ENCODE measurements at regions not wholly inside any gene's neighbourhood (a gene's known extent, or its start where the extent isn't known, plus 50 kb on each side); places are given as distances from the start of the nearest gene placed in this dataset.
"Not testable (repeated sequence)": the region's sequence is repeated elsewhere in the genome, so short reads cannot be mapped to it uniquely, and the experiment has no call there.

DNA sequence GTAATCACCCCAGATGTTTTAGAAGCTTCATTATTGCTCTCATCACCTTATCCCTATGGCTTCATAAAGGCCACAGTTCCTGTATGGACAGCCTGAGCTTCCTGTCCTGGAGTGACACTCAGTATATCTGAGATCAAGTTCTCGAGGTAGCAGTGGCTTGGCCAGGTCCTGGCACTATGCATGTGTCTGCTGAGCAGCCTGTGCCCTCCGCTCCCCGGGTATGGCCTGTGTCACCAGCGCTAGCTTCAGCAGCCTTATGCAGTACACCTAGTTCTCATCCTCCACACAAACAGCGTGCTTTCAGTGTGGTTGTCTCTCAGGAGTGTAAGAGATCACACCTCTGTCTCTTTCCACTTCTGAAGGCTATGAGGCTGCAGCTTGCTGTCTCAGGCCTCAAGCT lies 514.7 kb downstream of the DIRAS2 start:
- no peak for DNase-seq

DNA sequence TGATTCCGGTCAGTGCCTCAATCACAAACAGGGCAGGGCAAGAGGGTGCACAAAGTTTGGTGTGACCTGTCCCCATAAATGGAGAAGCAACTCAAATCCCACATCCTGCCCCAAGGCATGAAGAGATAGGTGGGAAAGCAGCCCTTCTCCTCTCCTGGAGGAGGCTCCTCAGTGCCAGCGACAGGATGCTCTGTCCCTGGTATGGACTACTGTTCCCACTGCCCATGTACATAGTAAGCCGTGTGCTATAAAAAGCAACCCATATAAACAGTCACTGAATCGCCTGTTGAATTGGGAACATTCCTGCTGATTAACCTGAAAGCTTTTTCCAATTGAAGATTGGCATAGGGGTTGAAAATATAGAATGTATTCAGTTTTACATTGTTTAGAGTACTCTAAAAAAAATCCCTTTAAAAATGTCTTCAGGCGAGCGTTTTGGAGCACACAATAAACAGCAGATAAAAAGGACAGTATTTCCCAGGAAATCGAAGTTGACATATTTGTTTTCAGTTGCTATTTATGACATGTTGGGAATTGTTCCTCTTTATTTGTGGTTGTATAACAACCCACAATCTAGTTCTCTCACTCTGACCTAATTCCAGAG lies 513.9 kb downstream of the DIRAS2 start:
- no peak for DNase-seq

DNA sequence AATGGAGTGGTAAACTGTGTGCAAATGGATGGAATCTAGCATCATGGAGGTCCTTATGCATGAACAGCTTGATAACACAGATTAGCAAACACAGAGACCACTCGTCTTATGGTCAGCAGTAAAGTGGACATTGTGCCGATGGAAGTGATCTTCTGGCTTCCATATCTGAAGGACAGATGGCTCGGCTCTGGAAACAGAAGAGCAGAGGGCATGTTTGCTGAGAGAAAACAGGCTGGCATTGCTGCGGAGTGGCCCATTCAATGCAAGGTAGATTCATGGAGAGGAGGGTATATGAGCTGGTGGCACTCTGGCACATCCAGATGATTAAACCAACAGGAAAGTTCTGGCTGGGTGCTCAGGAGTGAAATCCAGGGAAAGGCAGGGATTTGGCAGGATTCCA lies 513.2 kb downstream of the DIRAS2 start:
- DNase-seq, result no peak

DNA sequence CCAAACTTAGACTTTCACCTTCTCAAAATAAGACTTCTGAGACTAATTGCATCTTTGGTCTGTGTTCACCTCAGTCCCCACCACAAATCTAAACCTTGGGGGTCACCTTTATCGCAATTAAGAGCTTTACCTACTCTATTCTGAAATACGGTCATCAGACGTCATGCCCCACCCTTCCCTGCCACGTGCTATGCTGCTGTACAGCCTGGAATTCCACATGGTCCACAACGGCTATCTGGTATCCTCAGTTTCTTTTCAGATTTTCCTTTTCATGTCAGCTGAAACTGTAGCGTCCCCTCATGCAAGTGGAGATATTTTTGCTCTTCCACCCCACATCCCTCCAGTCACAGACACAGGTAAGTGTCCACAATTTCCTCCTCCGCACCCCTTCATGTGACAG lies 511.1 kb downstream of the DIRAS2 start:
- DNase-seq, result no peak

DNA sequence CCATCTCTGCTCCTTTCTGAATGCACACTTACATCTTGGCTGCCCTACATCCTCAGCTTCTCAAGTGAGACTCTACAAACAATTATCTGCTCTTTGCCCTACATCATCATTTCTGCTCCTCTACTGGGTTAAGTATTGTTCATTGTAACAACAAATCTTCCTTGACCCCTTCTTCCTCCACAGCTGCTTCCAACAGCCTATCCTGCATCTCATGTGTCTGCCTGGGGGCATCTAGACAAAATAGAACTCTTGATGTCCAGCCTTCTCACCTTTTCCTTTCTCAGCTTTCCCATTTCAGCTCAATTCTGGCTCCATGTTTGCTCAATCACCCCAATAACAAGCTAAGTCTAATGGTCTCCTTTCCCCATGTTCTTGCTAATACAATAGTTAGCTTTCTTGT lies 509.8 kb downstream of the DIRAS2 start:
- no peak for DNase-seq

- no peak for DNase-seq
Measured at GRCh38 chr9:90137801-90138200, 504.8 kb downstream of the DIRAS2 start.

DNA sequence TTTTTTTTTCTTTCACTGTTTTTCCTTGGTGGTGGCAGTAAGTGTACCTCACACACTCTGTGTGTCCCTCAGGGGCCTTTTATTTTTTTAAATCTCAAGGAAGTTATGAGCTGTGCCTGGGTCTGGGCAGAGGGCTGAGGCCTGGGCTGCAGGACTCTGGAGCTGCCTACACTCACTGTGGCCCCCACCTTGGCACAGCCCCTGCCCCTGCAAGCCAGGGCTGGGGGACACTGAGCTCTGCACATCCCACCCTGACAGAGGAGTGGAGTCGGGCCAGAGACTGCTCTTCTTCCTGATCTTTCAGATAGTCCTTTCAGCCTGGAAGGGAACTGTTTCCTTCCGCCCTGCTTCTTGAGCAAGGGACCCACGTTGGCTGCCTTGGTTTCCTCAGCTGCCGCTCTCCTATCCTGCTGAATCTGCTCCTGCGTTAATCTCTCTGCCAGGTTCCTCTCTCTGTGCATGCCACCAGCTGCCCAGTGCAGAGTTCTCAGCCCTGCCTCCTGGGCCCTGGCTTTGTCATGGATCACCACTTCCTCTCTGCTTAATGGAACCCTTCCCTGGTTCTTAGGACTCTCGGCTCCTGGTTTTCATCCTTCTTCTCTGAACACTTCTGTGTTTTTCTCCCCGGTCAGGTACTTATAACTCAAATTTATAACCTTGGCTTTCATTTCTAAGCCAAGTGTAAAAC lies 502.3 kb downstream of the DIRAS2 start:
- no peak for DNase-seq

GRCh38 chr9:90141723-90142122 lies 500.9 kb downstream of the DIRAS2 start:
- peak; percentile 25 for DNase-seq

DNA sequence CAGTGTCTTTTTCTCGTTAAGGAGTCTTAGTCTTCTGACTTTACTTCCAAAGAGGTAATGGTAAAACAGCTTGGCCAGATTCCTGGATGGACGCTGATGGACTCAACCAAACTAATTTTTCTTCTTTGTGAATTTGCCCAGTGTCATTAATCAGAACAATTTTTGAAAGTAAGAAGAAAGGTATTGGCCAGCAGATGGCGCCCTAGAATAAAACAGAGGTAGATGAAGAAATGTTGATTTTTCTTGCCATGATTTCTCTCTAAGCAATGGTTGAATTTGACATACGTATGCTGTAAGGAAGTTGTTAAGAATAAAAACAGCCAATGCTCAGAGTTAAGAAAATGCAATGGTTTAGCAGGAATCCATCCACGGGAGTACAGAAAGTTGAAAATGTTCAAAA lies 500.0 kb downstream of the DIRAS2 start:
- DNase-seq, result peak; percentile 59

DNA sequence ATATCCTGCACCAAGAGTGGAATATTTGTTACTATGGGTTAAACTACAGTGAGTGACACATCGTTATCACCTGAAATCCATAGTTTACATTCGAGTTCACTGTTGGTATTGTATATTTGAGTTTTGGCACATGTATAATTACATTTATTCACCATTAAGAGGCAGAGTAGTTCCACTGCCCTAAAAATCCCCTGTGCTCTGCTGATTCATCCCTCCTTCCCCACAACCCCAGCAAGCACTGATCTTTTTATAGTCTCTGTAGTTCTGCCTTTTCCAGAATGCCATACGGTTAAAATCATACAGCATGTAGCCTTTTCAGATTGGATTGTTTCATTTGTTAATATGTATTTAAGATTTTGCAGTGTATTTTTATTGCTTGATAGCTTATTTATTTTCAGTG lies 495.2 kb downstream of the DIRAS2 start:
- DNase-seq, result no peak

DNA sequence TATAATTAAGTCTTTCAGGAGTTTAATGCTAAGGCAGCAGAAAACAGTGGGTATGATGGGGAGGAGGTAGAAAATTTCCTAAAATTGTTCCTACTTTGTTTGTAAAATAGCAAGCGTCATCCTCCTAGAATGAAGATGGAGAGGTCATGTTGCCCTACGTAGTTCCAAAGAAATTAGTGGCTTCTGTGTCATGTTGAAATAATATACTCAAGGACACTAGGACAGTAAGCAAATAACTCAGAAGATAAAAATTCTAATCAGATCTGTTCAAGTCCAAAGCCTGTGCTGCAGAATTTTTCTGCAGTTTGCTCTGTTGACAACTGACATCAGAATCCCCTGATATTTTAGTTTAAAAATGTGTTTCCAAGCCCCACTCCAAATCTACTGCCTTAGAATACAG lies 486.3 kb downstream of the DIRAS2 start:
- no peak for DNase-seq

- no peak for DNase-seq
Measured at GRCh38 chr9:90162326-90162725, 480.3 kb downstream of the DIRAS2 start.

- no peak for DNase-seq
Measured at GRCh38 chr9:90162819-90163218, 479.8 kb downstream of the DIRAS2 start.

DNA sequence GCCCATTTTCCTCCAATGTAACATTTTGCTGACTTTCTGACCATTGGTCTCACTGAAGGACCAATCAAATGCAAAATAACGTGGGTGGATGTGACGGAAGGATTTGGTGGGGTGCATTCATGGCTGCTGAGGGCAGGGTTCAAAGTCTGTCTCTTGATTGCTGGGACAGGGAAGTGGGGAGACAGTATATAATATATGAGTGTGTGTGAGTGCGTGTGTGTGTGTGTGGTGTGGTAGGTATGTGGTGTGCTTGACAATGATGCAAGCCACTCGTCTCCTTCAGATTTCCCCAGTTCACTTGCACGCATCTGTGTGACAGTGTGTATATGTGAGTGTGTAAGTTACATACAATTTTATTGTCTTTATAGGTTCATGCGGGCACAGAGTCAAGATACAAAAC lies 477.3 kb downstream of the DIRAS2 start:
- no peak for DNase-seq

DNA sequence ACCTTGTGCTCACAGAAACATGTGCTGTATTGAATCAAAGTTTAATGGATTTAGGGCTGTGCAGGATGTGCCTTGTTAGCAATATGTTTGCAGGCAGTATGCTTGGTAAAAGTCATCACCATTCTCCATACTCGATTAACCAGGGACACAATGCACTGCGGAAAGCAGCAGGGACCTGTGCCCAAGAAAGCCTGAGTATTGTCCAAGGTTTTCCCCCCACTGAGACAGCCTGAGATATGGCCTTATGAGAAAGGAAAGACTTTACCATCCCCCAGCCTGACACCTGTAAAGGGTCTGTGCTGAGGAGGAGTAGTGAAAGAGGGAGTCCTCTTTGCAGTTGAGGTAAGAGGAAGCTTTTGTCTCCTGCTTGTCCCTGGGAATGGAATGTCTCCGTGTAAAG lies 476.2 kb downstream of the DIRAS2 start:
- not testable (repeated sequence) for DNase-seq

DNA sequence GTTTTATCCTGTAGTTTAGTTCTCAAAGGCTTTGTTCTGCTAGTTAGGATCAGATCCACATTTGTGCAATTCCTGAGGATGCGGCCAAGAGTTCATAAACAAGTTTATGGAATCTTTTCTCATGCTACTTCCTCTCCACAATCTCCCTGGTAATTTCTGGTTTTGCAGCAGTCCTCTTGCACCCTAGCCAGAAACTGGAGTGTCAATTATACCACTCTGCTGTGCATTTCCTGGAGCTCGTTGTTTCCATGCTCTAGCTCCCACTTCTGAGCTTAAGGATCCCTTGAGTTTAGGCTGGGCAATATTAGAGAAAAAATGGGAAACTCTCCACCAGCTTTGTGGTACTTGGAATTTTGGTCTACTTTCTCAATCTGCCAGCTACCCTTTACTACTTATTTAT lies 474.7 kb downstream of the DIRAS2 start:
- no peak for DNase-seq

- no peak for DNase-seq
Measured at GRCh38 chr9:90169490-90169889, 473.1 kb downstream of the DIRAS2 start.

DNA sequence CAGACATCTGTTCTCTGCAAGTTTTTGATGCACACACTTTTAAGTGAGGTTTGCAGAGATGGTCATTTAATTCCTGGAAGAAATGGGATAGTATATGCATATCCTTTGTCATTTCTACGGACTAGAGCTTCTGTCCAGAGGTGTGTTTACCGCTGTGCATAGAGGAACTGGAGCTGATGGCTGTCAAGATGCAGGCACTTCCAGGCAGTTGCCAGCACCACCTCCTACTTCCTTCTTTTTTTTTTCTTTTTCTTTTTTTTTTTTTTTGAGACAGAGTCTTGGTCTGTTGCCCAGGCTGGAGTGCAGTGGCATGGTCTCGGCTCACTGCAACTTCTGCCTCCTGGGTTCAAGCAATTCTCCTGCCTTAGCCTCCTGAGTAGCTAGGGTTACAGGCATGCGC lies 468.7 kb downstream of the DIRAS2 start:
- not testable (repeated sequence) for DNase-seq

GRCh38 chr9:90174346-90174745 lies 468.3 kb downstream of the DIRAS2 start:
- DNase-seq, result not testable (repeated sequence)

DNA sequence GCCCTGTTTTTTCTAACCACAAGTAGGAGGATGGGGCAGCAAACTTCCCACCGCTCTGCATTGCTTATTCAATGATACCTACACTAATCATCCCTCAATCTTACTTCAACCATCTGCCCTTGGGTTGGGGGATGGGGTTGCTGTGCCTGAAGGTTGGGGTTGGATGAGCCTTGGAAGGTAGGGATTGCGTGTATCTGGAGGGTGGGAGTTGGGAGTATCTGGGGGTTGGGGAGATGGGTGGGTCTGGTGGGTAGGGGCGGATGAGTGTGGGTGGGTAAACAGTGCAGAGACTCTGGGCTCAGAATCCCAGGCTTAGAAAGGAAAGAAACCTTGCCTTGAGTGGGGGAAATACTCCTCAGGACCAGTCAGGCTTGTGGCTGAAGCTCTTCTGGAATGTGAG lies 467.4 kb downstream of the DIRAS2 start:
- DNase-seq, result no peak

- no peak for DNase-seq
Measured at GRCh38 chr9:90175865-90176264, 466.8 kb downstream of the DIRAS2 start.

GRCh38 chr9:90176901-90177300 lies 465.7 kb downstream of the DIRAS2 start:
- no peak for DNase-seq

- no peak for DNase-seq
Measured at GRCh38 chr9:90180381-90180780, 462.2 kb downstream of the DIRAS2 start.

GRCh38 chr9:90188656-90189055 lies 454.0 kb downstream of the DIRAS2 start:
- DNase-seq, result no peak

DNA sequence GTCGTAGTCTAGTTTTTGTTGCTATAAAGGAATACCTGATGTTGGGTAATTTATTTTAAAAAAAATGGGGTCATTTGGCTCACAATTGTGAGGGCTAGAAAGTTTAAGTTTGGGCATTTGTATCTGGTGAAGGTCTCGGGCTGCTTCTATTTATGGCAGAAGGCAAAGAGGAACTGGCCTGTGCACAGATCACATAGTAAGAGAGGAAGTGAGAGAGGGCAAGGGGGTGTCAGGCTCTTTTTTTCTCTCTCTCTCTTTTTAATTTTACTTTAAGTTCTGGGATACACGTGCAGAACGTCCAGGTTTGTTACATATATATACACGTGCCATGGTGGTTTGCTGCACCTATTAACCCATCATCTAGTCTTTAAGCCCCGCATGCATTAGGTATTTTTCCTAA lies 453.3 kb downstream of the DIRAS2 start:
- peak; percentile 1 for DNase-seq

All from CD4-positive, alpha-beta T cell treated with Interleukin-10 for 1 hour (primary cell).